ENCODE measurements at regions not wholly inside any gene's neighbourhood (a gene's known extent, or its start where the extent isn't known, plus 50 kb on each side); places are given as distances from the start of the nearest gene placed in this dataset.

GRCh38 chr2:208545403-208546042 is 138.9 kb downstream of the PTH2R start:
- no peak for DNase-seq

GRCh38 chr2:208546107-208546506 is 139.5 kb downstream of the PTH2R start:
- DNase-seq: no peak

GRCh38 chr2:208546860-208547650 is 140.5 kb downstream of the PTH2R start:
- DNase-seq: no peak

GRCh38 chr2:208548700-208549099 is 142.1 kb downstream of the PTH2R start:
- no peak for DNase-seq

- DNase-seq: no peak
Observed at GRCh38 chr2:208549546-208550158, 143.1 kb downstream of the PTH2R start.

GRCh38 chr2:208552943-208553342 is 146.4 kb downstream of the PTH2R start:
- no peak for DNase-seq

- no peak for DNase-seq
Observed at GRCh38 chr2:208556983-208557484, 150.4 kb downstream of the PTH2R start.

GRCh38 chr2:208565690-208566416 is 159.3 kb downstream of the PTH2R start:
- DNase-seq: no peak

- DNase-seq: no peak
Observed at GRCh38 chr2:208568203-208568602, 161.6 kb downstream of the PTH2R start.

GRCh38 chr2:208570066-208570465 is 163.5 kb downstream of the PTH2R start:
- no peak for DNase-seq

GRCh38 chr2:208570851-208571763 is 164.5 kb downstream of the PTH2R start:
- no peak for DNase-seq

- DNase-seq: no peak
Observed at GRCh38 chr2:208571764-208572131, 165.2 kb downstream of the PTH2R start.

- peak; percentile 28 for DNase-seq
Observed at GRCh38 chr2:208573569-208573968, 167.0 kb downstream of the PTH2R start.

- no peak for DNase-seq
Observed at GRCh38 chr2:208579678-208580077, 173.1 kb downstream of the PTH2R start.

- DNase-seq: no peak
Observed at GRCh38 chr2:208584378-208584985, 177.9 kb downstream of the PTH2R start.

GRCh38 chr2:208586516-208586915 is 179.9 kb downstream of the PTH2R start:
- no peak for DNase-seq

GRCh38 chr2:208594642-208595385 is 188.2 kb downstream of the PTH2R start:
- no peak for DNase-seq

GRCh38 chr2:208595386-208596275 is 189.0 kb downstream of the PTH2R start:
- no peak for DNase-seq

GRCh38 chr2:208607694-208608093 is 201.1 kb downstream of the PTH2R start:
- DNase-seq: no peak
